ENCODE measurements at regions not wholly inside any gene's neighbourhood (a gene's known extent, or its start where the extent isn't known, plus 50 kb on each side); places are given as distances from the start of the nearest gene placed in this dataset.

DNA sequence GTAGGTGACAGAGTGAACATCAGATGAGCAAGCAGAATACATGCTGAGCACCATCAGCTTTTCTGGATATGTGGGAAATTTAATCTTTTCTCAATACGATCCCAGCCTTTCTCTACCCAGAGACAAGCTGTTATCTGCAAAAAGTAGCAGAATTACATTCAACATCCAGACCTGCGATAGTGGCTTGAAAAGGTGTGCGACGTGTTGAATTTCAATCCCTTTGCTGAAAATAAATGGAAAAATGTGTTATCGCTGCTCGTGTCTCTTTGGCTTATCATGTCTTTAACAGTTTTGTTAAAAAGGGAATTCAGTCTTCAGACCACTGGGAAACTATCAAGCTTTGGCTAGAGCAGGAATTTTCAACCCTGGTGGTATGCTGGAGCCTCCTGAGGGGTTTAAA is 98.8 kb upstream of the FAM20A start:
- TF ChIP-seq, protein P1, sequence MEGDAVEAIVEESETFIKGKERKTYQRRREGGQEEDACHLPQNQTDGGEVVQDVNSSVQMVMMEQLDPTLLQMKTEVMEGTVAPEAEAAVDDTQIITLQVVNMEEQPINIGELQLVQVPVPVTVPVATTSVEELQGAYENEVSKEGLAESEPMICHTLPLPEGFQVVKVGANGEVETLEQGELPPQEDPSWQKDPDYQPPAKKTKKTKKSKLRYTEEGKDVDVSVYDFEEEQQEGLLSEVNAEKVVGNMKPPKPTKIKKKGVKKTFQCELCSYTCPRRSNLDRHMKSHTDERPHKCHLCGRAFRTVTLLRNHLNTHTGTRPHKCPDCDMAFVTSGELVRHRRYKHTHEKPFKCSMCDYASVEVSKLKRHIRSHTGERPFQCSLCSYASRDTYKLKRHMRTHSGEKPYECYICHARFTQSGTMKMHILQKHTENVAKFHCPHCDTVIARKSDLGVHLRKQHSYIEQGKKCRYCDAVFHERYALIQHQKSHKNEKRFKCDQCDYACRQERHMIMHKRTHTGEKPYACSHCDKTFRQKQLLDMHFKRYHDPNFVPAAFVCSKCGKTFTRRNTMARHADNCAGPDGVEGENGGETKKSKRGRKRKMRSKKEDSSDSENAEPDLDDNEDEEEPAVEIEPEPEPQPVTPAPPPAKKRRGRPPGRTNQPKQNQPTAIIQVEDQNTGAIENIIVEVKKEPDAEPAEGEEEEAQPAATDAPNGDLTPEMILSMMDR (conservative IDR thresholded peaks at IDR 0.05 in 1 of 2, IDR thresholded peaks at IDR 0.05 in 1 of 2; ENCODE audit: extremely low read depth in 1 of 2, insufficient read depth in 1 of 2, low read depth in 1 of 2, low read length in 2 of 2): no peak
- TF ChIP-seq EZH2 (IDR thresholded peaks at IDR 0.05; ENCODE audit: borderline replicate concordance, low read length): no peak

All from mammary epithelial cell (primary cell).